Adrenal gland (tissue), 5 donors: ENCODE measurements at regions not wholly inside any gene's neighbourhood (a gene's known extent, or its start where the extent isn't known, plus 50 kb on each side); places are given as distances from the start of the nearest gene placed in this dataset.

ENCODE experiments used
- POLR2A ChIP-seq, 2 donors: fragments of 450-650 bp; IDR thresholded peaks; one replicate each; pipeline ENCODE4 v1.6.1; 2017; ENCODE audit warnings: antibody characterized with exemption in 2 of 2, mild to moderate bottlenecking in 2 of 2, moderate library complexity in 1 of 2
- TF ChIP-seq, protein P1 (sequence below), 6 experiments: fragments of 450-650 bp in 4 of 6; fragments of 200-600 bp in 2 of 6; sonication (generic) in 1 of 6; IDR thresholded peaks; 1 replicate in 5 of 6; 2 replicates in 1 of 6; pipeline versions ENCODE4 v1.5.1 to v1.8.0; 2016 to 2021; ENCODE audit warnings: antibody characterized with exemption in 6 of 6, mild to moderate bottlenecking in 2 of 6, moderate library complexity in 1 of 6
- donor health status: DM: no; HTN: no; CAD: no.

DNA sequence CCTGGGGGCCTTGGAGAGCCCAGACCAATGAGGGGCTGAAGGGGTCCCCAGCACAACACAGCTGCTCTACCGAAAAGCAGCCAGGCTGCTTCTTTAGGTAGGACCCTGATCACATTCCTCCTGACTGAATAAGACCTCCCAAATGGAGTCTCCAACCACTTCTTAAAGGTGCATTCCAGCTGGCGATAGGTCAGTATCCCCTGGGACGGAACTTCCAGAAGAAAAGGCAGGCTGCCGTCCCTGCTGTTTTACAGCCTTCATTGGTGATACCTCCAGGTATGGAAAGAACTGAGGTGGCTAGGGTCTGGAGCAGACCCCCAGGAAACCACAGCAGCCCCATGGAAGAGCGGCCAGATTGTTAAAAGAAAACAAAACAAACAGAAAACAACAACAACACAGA is 340.6 kb downstream of the BTG1 start:
- TF ChIP-seq, protein P1, sequence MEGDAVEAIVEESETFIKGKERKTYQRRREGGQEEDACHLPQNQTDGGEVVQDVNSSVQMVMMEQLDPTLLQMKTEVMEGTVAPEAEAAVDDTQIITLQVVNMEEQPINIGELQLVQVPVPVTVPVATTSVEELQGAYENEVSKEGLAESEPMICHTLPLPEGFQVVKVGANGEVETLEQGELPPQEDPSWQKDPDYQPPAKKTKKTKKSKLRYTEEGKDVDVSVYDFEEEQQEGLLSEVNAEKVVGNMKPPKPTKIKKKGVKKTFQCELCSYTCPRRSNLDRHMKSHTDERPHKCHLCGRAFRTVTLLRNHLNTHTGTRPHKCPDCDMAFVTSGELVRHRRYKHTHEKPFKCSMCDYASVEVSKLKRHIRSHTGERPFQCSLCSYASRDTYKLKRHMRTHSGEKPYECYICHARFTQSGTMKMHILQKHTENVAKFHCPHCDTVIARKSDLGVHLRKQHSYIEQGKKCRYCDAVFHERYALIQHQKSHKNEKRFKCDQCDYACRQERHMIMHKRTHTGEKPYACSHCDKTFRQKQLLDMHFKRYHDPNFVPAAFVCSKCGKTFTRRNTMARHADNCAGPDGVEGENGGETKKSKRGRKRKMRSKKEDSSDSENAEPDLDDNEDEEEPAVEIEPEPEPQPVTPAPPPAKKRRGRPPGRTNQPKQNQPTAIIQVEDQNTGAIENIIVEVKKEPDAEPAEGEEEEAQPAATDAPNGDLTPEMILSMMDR (IDR thresholded peaks at IDR 0.05): no peak
- no peak for TF ChIP-seq POLR2A (IDR thresholded peaks at IDR 0.05)
